ENCODE measurements at regions not wholly inside any gene's neighbourhood (a gene's known extent, or its start where the extent isn't known, plus 50 kb on each side); places are given as distances from the start of the nearest gene placed in this dataset.

- TF ChIP-seq POLR2A (IDR thresholded peaks at IDR 0.05), result no peak
- TF ChIP-seq, protein P1, sequence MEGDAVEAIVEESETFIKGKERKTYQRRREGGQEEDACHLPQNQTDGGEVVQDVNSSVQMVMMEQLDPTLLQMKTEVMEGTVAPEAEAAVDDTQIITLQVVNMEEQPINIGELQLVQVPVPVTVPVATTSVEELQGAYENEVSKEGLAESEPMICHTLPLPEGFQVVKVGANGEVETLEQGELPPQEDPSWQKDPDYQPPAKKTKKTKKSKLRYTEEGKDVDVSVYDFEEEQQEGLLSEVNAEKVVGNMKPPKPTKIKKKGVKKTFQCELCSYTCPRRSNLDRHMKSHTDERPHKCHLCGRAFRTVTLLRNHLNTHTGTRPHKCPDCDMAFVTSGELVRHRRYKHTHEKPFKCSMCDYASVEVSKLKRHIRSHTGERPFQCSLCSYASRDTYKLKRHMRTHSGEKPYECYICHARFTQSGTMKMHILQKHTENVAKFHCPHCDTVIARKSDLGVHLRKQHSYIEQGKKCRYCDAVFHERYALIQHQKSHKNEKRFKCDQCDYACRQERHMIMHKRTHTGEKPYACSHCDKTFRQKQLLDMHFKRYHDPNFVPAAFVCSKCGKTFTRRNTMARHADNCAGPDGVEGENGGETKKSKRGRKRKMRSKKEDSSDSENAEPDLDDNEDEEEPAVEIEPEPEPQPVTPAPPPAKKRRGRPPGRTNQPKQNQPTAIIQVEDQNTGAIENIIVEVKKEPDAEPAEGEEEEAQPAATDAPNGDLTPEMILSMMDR (IDR thresholded peaks at IDR 0.05), result no peak
- TF ChIP-seq EP300 (IDR thresholded peaks at IDR 0.05), result no peak
- TF ChIP-seq POLR2AphosphoS5 (IDR thresholded peaks at IDR 0.05), result no peak
These were observed 213.7 kb downstream of the MATN1 start for GRCh38 chr1:30509670-30510069.
